Keratinocyte (primary cell): ENCODE measurements at regions not wholly inside any gene's neighbourhood (a gene's known extent, or its start where the extent isn't known, plus 50 kb on each side); places are given as distances from the start of the nearest gene placed in this dataset.

Experiments used
- CTCF ChIP-seq, 3 experiments: IDR thresholded peaks in 1 of 3; conservative IDR thresholded peaks in 1 of 3; optimal IDR thresholded peaks in 1 of 3; 2 replicates in 2 of 3; 3 replicates in 1 of 3; pipeline versions ENCODE3 to v1.5.1; 2011; ENCODE audit warnings: low read length in 3 of 3, mild to moderate bottlenecking in 3 of 3, moderate library complexity in 2 of 3, control low read depth in 1 of 3, inconsistent platforms in 1 of 3; ENCODE audit not compliant: insufficient read depth in 2 of 3; ENCODE audit errors: extremely low read depth in 1 of 3
- EZH2 ChIP-seq: IDR thresholded peaks from one replicate; pipeline ENCODE4 v1.6.1; 2012; ENCODE audit warnings: inconsistent platforms, mild to moderate bottlenecking, low read length, moderate library complexity

DNA sequence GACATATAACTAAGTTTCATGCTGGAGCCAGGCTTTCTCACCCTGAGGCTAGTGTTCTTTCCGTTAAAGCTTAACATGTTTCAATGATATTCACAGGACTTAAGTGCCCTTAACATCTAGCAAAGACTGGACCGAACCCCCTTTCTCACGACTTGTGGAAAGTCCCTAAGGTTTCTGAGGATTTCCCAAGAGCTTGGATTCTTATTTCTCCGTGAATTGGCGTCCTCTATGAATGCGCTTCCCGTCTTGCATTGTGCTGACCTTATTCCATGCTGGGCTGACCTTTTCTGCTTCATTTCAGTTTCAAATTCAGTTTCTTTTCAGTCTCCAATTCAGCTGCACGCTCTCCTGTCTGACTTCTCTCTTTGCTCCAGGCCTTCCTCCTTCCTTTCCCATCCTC is 206.4 kb downstream of the HS3ST3A1 start:
- TF ChIP-seq CTCF (optimal IDR thresholded peaks at IDR 0.05 in 1 of 3, IDR thresholded peaks at IDR 0.05 in 1 of 3, conservative IDR thresholded peaks at IDR 0.05 in 1 of 3; ENCODE audit: extremely low read depth in 1 of 3, insufficient read depth in 2 of 3, low read length in 3 of 3), result no peak
- no peak for TF ChIP-seq EZH2
